Activated naive CD4-positive, alpha-beta T cell treated with anti-CD3 and anti-CD28 coated beads, Interleukin-2, amount 10 ng/mL, durations not matched to agents 7 days and 5 days (primary cell): ENCODE measurements at regions not wholly inside any gene's neighbourhood (a gene's known extent, or its start where the extent isn't known, plus 50 kb on each side); places are given as distances from the start of the nearest gene placed in this dataset.

Experiments
- CTCF ChIA-PET: fragments of 350-600 bp; sonication (Branson Sonifier 250); formaldehyde crosslinking; loops from one replicate; lab custom pipeline; 2021; ENCODE audit warnings: antibody characterized with exemption; lab: Charles Lee
- DNase-seq: peaks from one replicate; pipeline ENCODE4 v3.0.0-alpha.2; 2020
- H3K27ac Mint-ChIP-seq: one replicate; pipeline ENCODE4 v1.8.0; 2021; ENCODE audit warnings: mild to moderate bottlenecking, moderate library complexity, mixed read lengths
- H3K27me3 Mint-ChIP-seq: one replicate; pipeline ENCODE4 v1.8.0; 2021; ENCODE audit warnings: mild to moderate bottlenecking, mixed read lengths
- H3K36me3 Mint-ChIP-seq: one replicate; pipeline ENCODE4 v1.8.0; 2021; ENCODE audit warnings: mixed read lengths
- H3K4me1 Mint-ChIP-seq: one replicate; pipeline ENCODE4 v1.8.0; 2021; ENCODE audit warnings: mixed read lengths
- H3K4me3 Mint-ChIP-seq: one replicate; pipeline ENCODE4 v1.8.0; 2021; ENCODE audit warnings: mild to moderate bottlenecking, moderate library complexity, mixed read lengths
- H3K9me3 Mint-ChIP-seq: one replicate; pipeline ENCODE4 v1.8.0; 2021; ENCODE audit warnings: mixed read lengths

- Mint-ChIP-seq H3K4me1 (no peaks in the 10 kb centered on the region), H3K4me3 (no peak overlapping the region), H3K27ac (no peak overlapping the region), H3K36me3 (no peaks in the 10 kb centered on the region), H3K27me3 (no peaks in the 10 kb centered on the region), H3K9me3 (no peaks in the 10 kb centered on the region)
- CTCF ChIA-PET = no interaction called here
- no peak for DNase-seq
These were observed 709.8 kb downstream of the METTL4 start for GRCh38 chr18:1861473-1861872.

GRCh38 chr18:1865869-1866268 lies 705.4 kb downstream of the METTL4 start:
- H3K36me3 Mint-ChIP-seq = no peaks in the 10 kb centered on the region
- no peak overlapping the region for H3K27ac Mint-ChIP-seq
- no peaks in the 10 kb centered on the region for H3K27me3 Mint-ChIP-seq
- no peak for DNase-seq
- CTCF ChIA-PET = no interaction called here
- no peak overlapping the region for H3K4me3 Mint-ChIP-seq
- H3K4me1 Mint-ChIP-seq = no peaks in the 10 kb centered on the region
- no peaks in the 10 kb centered on the region for H3K9me3 Mint-ChIP-seq

- DNase-seq = no peak
- no peak overlapping the region for H3K4me3 Mint-ChIP-seq
- no peaks in the 10 kb centered on the region for H3K4me1 Mint-ChIP-seq
- H3K36me3 Mint-ChIP-seq = no peaks in the 10 kb centered on the region
- CTCF ChIA-PET = no interaction called here
- no peaks in the 10 kb centered on the region for H3K27me3 Mint-ChIP-seq
- no peak overlapping the region for H3K27ac Mint-ChIP-seq
- no peaks in the 10 kb centered on the region for H3K9me3 Mint-ChIP-seq
These were observed 699.0 kb downstream of the METTL4 start for GRCh38 chr18:1872274-1872673.

GRCh38 chr18:1875219-1875618 lies 696.1 kb downstream of the METTL4 start:
- H3K4me1 Mint-ChIP-seq = no peaks in the 10 kb centered on the region
- CTCF ChIA-PET = no interaction called here
- H3K27ac Mint-ChIP-seq = no peak overlapping the region
- no peak for DNase-seq
- H3K27me3 Mint-ChIP-seq = no peaks in the 10 kb centered on the region
- no peak overlapping the region for H3K4me3 Mint-ChIP-seq
- H3K9me3 Mint-ChIP-seq = no peaks in the 10 kb centered on the region
- H3K36me3 Mint-ChIP-seq = no peaks in the 10 kb centered on the region

GRCh38 chr18:1884623-1885022 lies 686.7 kb downstream of the METTL4 start:
- CTCF ChIA-PET = no interaction called here

GRCh38 chr18:1891641-1892040 lies 679.7 kb downstream of the METTL4 start:
- CTCF ChIA-PET = no interaction called here
- Mint-ChIP-seq H3K27ac (no peak overlapping the region), H3K4me1 (no peaks in the 10 kb centered on the region), H3K36me3 (no peaks in the 10 kb centered on the region), H3K4me3 (no peak overlapping the region), H3K27me3 (no peaks in the 10 kb centered on the region), H3K9me3 (no peaks in the 10 kb centered on the region)
- no peak for DNase-seq

More at GRCh38 chr18:1884623-1885022, 686.7 kb downstream of the METTL4 start:
- H3K4me3 Mint-ChIP-seq = no peak overlapping the region
- no peaks in the 10 kb centered on the region for H3K36me3 Mint-ChIP-seq
- no peak overlapping the region for H3K27ac Mint-ChIP-seq
- no peak for DNase-seq
- no peaks in the 10 kb centered on the region for H3K9me3 Mint-ChIP-seq
- H3K4me1 Mint-ChIP-seq = no peaks in the 10 kb centered on the region
- H3K27me3 Mint-ChIP-seq = no peaks in the 10 kb centered on the region

- H3K4me1 Mint-ChIP-seq = no peaks in the 10 kb centered on the region
- no peaks in the 10 kb centered on the region for H3K27me3 Mint-ChIP-seq
- no peak overlapping the region for H3K27ac Mint-ChIP-seq
- no peak overlapping the region for H3K4me3 Mint-ChIP-seq
- CTCF ChIA-PET = no interaction called here
- H3K36me3 Mint-ChIP-seq = no peaks in the 10 kb centered on the region
- no peak for DNase-seq
- H3K9me3 Mint-ChIP-seq = no peaks in the 10 kb centered on the region
These were observed 679.1 kb downstream of the METTL4 start for GRCh38 chr18:1892191-1892590.

- no peak overlapping the region for H3K4me3 Mint-ChIP-seq
- CTCF ChIA-PET = no interaction called here
- no peak overlapping the region for H3K27ac Mint-ChIP-seq
- no peaks in the 10 kb centered on the region for H3K4me1 Mint-ChIP-seq
- no peaks in the 10 kb centered on the region for H3K9me3 Mint-ChIP-seq
- DNase-seq = no peak
- H3K27me3 Mint-ChIP-seq = no peaks in the 10 kb centered on the region
- H3K36me3 Mint-ChIP-seq = no peaks in the 10 kb centered on the region
These were observed 675.7 kb downstream of the METTL4 start for GRCh38 chr18:1895456-1896185.

- DNase-seq = no peak
- no peak overlapping the region for H3K4me3 Mint-ChIP-seq
These were observed 664.9 kb downstream of the METTL4 start for GRCh38 chr18:1906421-1906820.

GRCh38 chr18:1907470-1908206 lies 663.7 kb downstream of the METTL4 start:
- H3K9me3 Mint-ChIP-seq = peaks cover 2% of the 10 kb centered on the region
- H3K27ac Mint-ChIP-seq = no peak overlapping the region
- CTCF ChIA-PET = no interaction called here
- DNase-seq = no peak
- H3K27me3 Mint-ChIP-seq = no peaks in the 10 kb centered on the region
- no peak overlapping the region for H3K4me3 Mint-ChIP-seq
- H3K36me3 Mint-ChIP-seq = no peaks in the 10 kb centered on the region
- no peaks in the 10 kb centered on the region for H3K4me1 Mint-ChIP-seq

More at GRCh38 chr18:1906421-1906820, 664.9 kb downstream of the METTL4 start:
- CTCF ChIA-PET = no interaction called here
- no peaks in the 10 kb centered on the region for H3K36me3 Mint-ChIP-seq
- H3K9me3 Mint-ChIP-seq = peaks cover 2% of the 10 kb centered on the region
- no peaks in the 10 kb centered on the region for H3K27me3 Mint-ChIP-seq
- no peaks in the 10 kb centered on the region for H3K4me1 Mint-ChIP-seq
- no peak overlapping the region for H3K27ac Mint-ChIP-seq

- no peak overlapping the region for H3K4me3 Mint-ChIP-seq
- CTCF ChIA-PET = no interaction called here
- no peak overlapping the region for H3K27ac Mint-ChIP-seq
- no peak for DNase-seq
- H3K9me3 Mint-ChIP-seq = peaks cover 9% of the 10 kb centered on the region
- H3K36me3 Mint-ChIP-seq = no peaks in the 10 kb centered on the region
- no peaks in the 10 kb centered on the region for H3K4me1 Mint-ChIP-seq
- no peaks in the 10 kb centered on the region for H3K27me3 Mint-ChIP-seq
These were observed 656.8 kb downstream of the METTL4 start for GRCh38 chr18:1914489-1914888.

- no peaks in the 10 kb centered on the region for H3K36me3 Mint-ChIP-seq
- DNase-seq = no peak
- H3K27me3 Mint-ChIP-seq = no peaks in the 10 kb centered on the region
- no peaks in the 10 kb centered on the region for H3K4me1 Mint-ChIP-seq
- CTCF ChIA-PET = no interaction called here
- H3K9me3 Mint-ChIP-seq = peaks cover 6% of the 10 kb centered on the region
- H3K4me3 Mint-ChIP-seq = no peak overlapping the region
- no peak overlapping the region for H3K27ac Mint-ChIP-seq
These were observed 654.3 kb downstream of the METTL4 start for GRCh38 chr18:1916869-1917523.

GRCh38 chr18:1917569-1917968 lies 653.7 kb downstream of the METTL4 start:
- CTCF ChIA-PET = no interaction called here
- no peak for DNase-seq
- peaks cover 6% of the 10 kb centered on the region for H3K9me3 Mint-ChIP-seq
- H3K4me3 Mint-ChIP-seq = no peak overlapping the region
- H3K36me3 Mint-ChIP-seq = no peaks in the 10 kb centered on the region
- no peaks in the 10 kb centered on the region for H3K27me3 Mint-ChIP-seq
- no peaks in the 10 kb centered on the region for H3K4me1 Mint-ChIP-seq
- no peak overlapping the region for H3K27ac Mint-ChIP-seq

GRCh38 chr18:1922066-1922465 lies 649.2 kb downstream of the METTL4 start:
- no peak overlapping the region for H3K27ac Mint-ChIP-seq
- H3K27me3 Mint-ChIP-seq = no peaks in the 10 kb centered on the region
- no peak overlapping the region for H3K4me3 Mint-ChIP-seq
- H3K4me1 Mint-ChIP-seq = no peaks in the 10 kb centered on the region
- no peaks in the 10 kb centered on the region for H3K36me3 Mint-ChIP-seq
- no peak for DNase-seq
- peaks cover 2% of the 10 kb centered on the region for H3K9me3 Mint-ChIP-seq
- CTCF ChIA-PET = no interaction called here

GRCh38 chr18:1928711-1929110 lies 642.6 kb downstream of the METTL4 start:
- CTCF ChIA-PET = no interaction called here
- Mint-ChIP-seq H3K36me3 (no peaks in the 10 kb centered on the region), H3K9me3 (peaks cover 4% of the 10 kb centered on the region), H3K4me3 (no peak overlapping the region), H3K27me3 (no peaks in the 10 kb centered on the region), H3K4me1 (no peaks in the 10 kb centered on the region), H3K27ac (no peak overlapping the region)
- no peak for DNase-seq
